ENCODE measurements at regions not wholly inside any gene's neighbourhood (a gene's known extent, or its start where the extent isn't known, plus 50 kb on each side); places are given as distances from the start of the nearest gene placed in this dataset.

- DNase-seq (ENCODE audit: low read depth) = no peak
These were observed 52.1 kb upstream of the STOX2 start for GRCh38 chr4:183852910-183853547.

GRCh38 chr4:183853548-183853940 lies 51.6 kb upstream of the STOX2 start:
- DNase-seq (ENCODE audit: low read depth) = no peak

All from stimulated activated CD8-positive, alpha-beta memory T cell treated with anti-CD3 and anti-CD28 coated beads, Interleukin-4, amount 100 ng/mL, for 24 hours (primary cell).